GM12874 (cell line): ENCODE measurements at regions not wholly inside any gene's neighbourhood (a gene's known extent, or its start where the extent isn't known, plus 50 kb on each side); places are given as distances from the start of the nearest gene placed in this dataset.

Experiments used
- TF ChIP-seq, protein P1 (sequence below): IDR thresholded peaks from 2 replicates; pipeline ENCODE4 v1.5.1; 2011; ENCODE audit warnings: low read depth, mild to moderate bottlenecking, control low read depth, low read length, moderate library complexity; ENCODE audit not compliant: insufficient read depth

DNA sequence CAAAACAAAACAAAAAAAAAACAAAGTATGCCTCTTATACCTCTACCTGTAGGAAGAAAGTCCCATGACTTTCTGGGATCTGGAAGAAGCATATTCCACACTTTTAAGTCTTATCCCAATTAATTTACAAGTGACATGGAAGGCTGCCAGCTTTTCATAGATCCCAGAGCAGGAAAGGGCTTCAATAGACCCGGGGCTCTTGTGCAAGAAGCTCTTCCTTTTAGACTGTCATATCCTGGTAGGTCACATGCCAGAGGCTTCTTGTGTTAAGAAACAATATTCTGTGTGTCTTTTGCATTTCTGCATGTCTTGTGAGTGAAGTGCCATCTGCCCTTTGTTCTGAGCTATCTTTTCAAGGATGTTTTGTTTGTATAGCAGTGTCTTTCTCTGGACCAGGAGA is 84.4 kb upstream of the PHOX2B start:
- TF ChIP-seq, protein P1, sequence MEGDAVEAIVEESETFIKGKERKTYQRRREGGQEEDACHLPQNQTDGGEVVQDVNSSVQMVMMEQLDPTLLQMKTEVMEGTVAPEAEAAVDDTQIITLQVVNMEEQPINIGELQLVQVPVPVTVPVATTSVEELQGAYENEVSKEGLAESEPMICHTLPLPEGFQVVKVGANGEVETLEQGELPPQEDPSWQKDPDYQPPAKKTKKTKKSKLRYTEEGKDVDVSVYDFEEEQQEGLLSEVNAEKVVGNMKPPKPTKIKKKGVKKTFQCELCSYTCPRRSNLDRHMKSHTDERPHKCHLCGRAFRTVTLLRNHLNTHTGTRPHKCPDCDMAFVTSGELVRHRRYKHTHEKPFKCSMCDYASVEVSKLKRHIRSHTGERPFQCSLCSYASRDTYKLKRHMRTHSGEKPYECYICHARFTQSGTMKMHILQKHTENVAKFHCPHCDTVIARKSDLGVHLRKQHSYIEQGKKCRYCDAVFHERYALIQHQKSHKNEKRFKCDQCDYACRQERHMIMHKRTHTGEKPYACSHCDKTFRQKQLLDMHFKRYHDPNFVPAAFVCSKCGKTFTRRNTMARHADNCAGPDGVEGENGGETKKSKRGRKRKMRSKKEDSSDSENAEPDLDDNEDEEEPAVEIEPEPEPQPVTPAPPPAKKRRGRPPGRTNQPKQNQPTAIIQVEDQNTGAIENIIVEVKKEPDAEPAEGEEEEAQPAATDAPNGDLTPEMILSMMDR = no peak

DNA sequence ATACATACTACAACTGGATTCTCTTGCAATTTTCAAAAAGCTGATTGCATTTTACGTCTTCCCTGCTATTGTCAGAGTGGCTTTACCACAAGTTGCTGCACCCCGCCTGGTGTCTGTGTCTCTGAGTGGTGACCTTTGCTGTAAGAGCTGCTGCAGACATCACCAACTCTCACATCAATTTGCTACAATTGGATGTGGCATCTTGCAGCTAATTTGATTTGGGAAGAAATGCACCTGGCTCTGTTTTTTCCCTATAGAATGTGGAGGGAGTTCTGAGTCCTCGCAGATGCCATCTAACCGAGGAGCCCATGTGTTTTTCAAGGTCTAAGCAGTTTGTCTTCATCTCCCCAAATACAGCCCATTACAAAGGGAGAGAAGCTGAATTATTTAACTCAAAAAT is 73.8 kb upstream of the PHOX2B start:
- TF ChIP-seq, protein P1 = no peak

DNA sequence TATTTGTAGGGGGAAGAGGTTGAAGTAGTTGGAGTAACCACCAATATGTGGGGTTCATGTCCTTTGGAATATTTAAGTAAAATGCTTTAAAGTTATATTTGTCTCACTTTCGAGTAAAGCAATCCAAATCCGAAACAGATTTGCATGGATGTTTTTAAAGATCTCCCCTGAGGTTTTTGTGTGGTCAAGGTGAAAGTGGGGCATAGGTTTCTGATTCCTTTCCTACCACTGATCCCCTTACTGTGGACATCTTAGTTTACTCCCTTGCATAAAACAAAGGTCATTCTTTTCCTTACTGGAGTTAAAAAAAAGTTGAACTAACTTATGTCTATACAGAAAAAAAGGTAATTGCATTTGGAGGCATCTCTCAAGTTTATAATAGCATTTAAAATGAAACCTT is 71.9 kb upstream of the PHOX2B start:
- TF ChIP-seq, protein P1 = no peak

DNA sequence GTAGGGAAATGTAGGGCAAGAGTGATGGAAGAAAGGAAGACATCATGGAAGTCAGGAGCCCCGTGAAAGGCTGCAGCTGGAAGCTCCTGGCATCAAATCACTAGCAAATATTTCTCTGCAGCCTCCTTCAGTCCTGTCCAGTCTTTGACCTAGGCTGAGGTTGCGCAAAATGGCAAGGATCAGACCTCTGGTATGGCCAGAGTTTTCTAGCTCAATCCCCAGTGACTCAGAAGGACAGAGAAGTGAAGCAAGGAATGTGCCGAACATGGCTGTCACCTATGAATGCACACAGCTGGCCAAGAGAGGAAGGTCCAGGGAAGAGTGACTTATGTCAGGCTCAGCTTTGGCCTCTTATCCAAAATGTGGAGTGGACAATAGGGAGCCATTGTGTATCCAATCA is 71.1 kb upstream of the PHOX2B start:
- TF ChIP-seq, protein P1 = no peak

DNA sequence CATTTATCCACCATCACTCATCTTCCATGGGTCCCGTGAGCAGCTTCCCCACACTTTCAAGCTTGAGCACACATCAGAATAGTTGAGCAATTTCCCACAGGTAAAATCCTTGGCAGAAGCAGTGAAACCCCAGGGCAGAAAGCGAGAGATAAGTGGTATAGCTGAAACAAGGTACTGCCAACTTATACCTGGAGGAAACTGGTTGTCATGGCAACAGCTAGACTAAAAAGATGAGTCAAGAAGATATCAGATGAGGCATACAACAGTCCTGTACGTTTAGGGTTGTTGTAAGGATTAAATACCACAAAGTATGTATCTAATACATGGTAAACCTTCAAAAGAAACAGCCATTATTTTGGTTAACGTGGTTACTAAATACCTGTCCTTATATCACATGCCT is 66.9 kb upstream of the PHOX2B start:
- TF ChIP-seq, protein P1 = no peak

DNA sequence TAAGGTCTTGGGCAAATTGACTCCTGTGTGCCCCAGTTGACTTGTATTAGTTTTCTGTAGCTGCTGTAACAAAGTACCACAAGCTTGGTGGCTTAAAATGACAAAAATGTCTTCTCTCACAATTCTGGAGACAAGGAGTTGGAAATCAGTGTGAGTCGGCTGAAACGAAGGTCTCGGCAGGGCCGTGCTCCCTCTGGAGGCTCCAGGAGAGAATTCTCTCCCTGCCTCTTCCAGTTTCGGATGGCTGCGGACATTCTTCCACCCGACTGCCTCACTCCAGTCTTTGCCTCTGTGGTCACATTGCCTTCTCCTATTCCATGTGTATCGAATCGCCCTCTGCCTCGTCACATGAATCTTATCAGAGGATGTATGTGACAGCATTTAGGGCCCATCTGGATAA is 66.0 kb upstream of the PHOX2B start:
- TF ChIP-seq, protein P1 = no peak

DNA sequence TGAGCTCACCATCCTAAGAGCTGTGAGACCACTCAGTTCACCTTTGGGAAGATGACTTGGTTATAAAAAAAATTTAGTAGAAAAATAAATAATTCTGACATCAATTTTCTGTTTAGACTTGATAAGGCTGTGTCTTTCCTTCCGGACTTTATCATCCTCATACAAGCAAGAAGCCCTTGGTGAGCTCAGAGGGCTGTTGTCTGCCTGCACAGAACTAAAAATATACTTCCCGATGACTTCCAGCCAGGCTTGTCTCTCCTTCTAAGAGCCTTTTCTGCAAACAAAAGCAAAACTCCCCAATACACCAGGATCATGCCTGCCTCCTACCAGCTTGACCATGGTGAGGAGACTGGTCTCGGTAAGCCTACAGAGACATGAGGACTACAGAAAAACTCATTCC is 58.3 kb upstream of the PHOX2B start:
- TF ChIP-seq, protein P1 = no peak

DNA sequence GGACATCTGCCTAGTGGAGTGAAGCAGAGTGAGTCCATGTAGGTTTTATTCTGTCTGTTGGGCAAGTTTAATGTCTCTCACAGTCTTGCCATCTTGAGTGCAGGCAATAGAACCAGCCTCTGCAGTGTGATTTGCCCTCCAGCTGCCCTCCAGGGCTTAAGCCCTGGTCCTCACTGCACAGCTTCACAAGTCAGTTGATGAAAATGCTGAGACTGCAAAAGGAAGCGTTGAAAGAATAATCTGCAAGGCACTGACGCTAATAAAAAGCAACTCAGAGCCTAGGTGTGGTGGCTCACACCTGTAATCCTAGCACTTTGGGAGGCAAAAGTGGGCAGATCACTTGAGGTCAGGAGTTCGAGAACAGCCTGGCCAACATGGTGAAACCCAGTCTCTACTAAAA is 54.1 kb upstream of the PHOX2B start:
- TF ChIP-seq, protein P1 = no peak
